ENCODE measurements at regions not wholly inside any gene's neighbourhood (a gene's known extent, or its start where the extent isn't known, plus 50 kb on each side); places are given as distances from the start of the nearest gene placed in this dataset.

- no CpG with 5 or more reads among the region's 2 CpGs for WGBS, 2 experiments (ENCODE audit: extremely low coverage in 2 of 2, insufficient read length in 1 of 2)
- H2AFZ ChIP-seq (replicated peaks; ENCODE audit: low read length, poor library complexity) = no peak overlapping the region
- no peak overlapping the region for H3K23ac ChIP-seq (ENCODE audit: low read depth, low read length)
- H2BK5ac ChIP-seq (ENCODE audit: low read depth, low read length, poor library complexity, severe bottlenecking) = no peak overlapping the region
- H4K91ac ChIP-seq (ENCODE audit: insufficient read depth, low read depth, low read length) = no peak overlapping the region
- no peaks in the 10 kb centered on the region for H4K20me1 ChIP-seq (ENCODE audit: insufficient read depth, low read length)
- ATAC-seq (ENCODE audit: low read depth) (no peak), DNase-seq (no peak)
- no peak overlapping the region for H2BK20ac ChIP-seq (ENCODE audit: low read depth, low read length)
- H3K4me1 ChIP-seq (ENCODE audit: control insufficient read depth, insufficient read depth, low read length) = no peaks in the 10 kb centered on the region
- H3K27ac ChIP-seq (ENCODE audit: insufficient read depth, low read length) = no peak overlapping the region
- no peak overlapping the region for H3K14ac ChIP-seq (replicated peaks; ENCODE audit: low read depth, low read length)
- ChIA-PET POLR2A (ENCODE audit: unreplicated experiment) (no interaction called here), CTCF (no interaction called here)
- no peak overlapping the region for H2AK5ac ChIP-seq (ENCODE audit: low read depth, low read length)
- H2BK120ac ChIP-seq (ENCODE audit: low read depth, low read length) = no peak overlapping the region
- dilution Hi-C loops (cut with HindIII; ENCODE audit: low sequenced_read_pairs, unreplicated experiment) (no loop called here), intact Hi-C loops (cut with micrococcal nuclease) (no loop called here), in situ Hi-C loops (cut with MboI; ENCODE audit: low sequenced_read_pairs) (no loop called here)
- H3K9ac ChIP-seq (ENCODE audit: low read depth, low read length) = no peak overlapping the region
- no peak overlapping the region for H4K5ac ChIP-seq (ENCODE audit: low read depth, low read length)
- no peak overlapping the region for H2BK15ac ChIP-seq (ENCODE audit: low read depth, low read length)
- H3K4ac ChIP-seq (ENCODE audit: low read depth, low read length) = no peak overlapping the region
- H3K18ac ChIP-seq (ENCODE audit: low read depth, low read length) = no peak overlapping the region
- no peaks in the 10 kb centered on the region for H3K36me3 ChIP-seq (ENCODE audit: control insufficient read depth, insufficient read depth, low read length)
- BruUV-seq (replicated peaks) = no TSS peak
- H3K9me1 ChIP-seq (ENCODE audit: insufficient read depth, low read length) = no peaks in the 10 kb centered on the region
- H3K9me3 ChIP-seq (ENCODE audit: control insufficient read depth, insufficient read depth, low read length) = no peaks in the 10 kb centered on the region
- no peak overlapping the region for H3K4me2 ChIP-seq (ENCODE audit: low read depth, low read length)
- no peaks in the 10 kb centered on the region for H3K79me1 ChIP-seq (ENCODE audit: low read depth in 1 of 2, low read length in 2 of 2)
- no peaks in the 10 kb centered on the region for H3K27me3 ChIP-seq (ENCODE audit: control insufficient read depth, insufficient read depth, low read length)
- H2AK9ac ChIP-seq (replicated peaks; ENCODE audit: low read depth, low read length, poor library complexity) = no peak overlapping the region
- TF ChIP-seq RAD21 (IDR thresholded peaks at IDR 0.05; ENCODE audit: low read length) = no peak
- no peak for TF ChIP-seq CHD1 (IDR thresholded peaks at IDR 0.05; ENCODE audit: low read depth, low read length)
- TF ChIP-seq POLR2A (IDR thresholded peaks at IDR 0.05; ENCODE audit: low read depth, low read length) = no peak
- TF ChIP-seq CEBPB (IDR thresholded peaks at IDR 0.05; ENCODE audit: low read depth, low read length) = no peak
- no peak for TF ChIP-seq RFX5 (IDR thresholded peaks at IDR 0.05; ENCODE audit: low read depth, low read length)
- no peak for TF ChIP-seq USF2 (IDR thresholded peaks at IDR 0.05; ENCODE audit: low read depth, low read length)
- no peak for TF ChIP-seq RCOR1 (IDR thresholded peaks at IDR 0.05; ENCODE audit: insufficient replicate concordance, low read length)
- no peak for TF ChIP-seq FOS (IDR thresholded peaks at IDR 0.05; ENCODE audit: low read depth, low read length)
- TF ChIP-seq MAFK (IDR thresholded peaks at IDR 0.05; ENCODE audit: low read depth, low read length) = no peak
- TF ChIP-seq CTCF (conservative IDR thresholded peaks at IDR 0.05; ENCODE audit: low read depth, low read length) = no peak
- no peak for TF ChIP-seq NFE2L2 (IDR thresholded peaks at IDR 0.05; ENCODE audit: low read depth, low read length)
- TF ChIP-seq MXI1 (IDR thresholded peaks at IDR 0.05; ENCODE audit: borderline replicate concordance, low read depth, low read length) = no peak
- H3K56ac ChIP-seq (ENCODE audit: extremely low read depth, insufficient read depth, low read length) = no peak overlapping the region
- no peak overlapping the region for H3K4me3 ChIP-seq (ENCODE audit: insufficient read depth, low read depth, low read length)
- no peak overlapping the region for H4K8ac ChIP-seq (ENCODE audit: low read depth in 2 of 2, low read length in 2 of 2)
These were observed 366.8 kb downstream of the VGLL3 start for GRCh38 chr3:86624192-86624591.
